ENCODE measurements at regions not wholly inside any gene's neighbourhood (a gene's known extent, or its start where the extent isn't known, plus 50 kb on each side); places are given as distances from the start of the nearest gene placed in this dataset.

- Histone ChIP-seq H3K9me2 (ENCODE audit: insufficient read depth) (no peaks in the 10 kb centered on the region), H3K4me1 (replicated peaks; ENCODE audit: insufficient read depth) (no peaks in the 10 kb centered on the region), H2AFZ (no peak overlapping the region), H3K4me2 (no peak overlapping the region), H3F3A (ENCODE audit: insufficient read depth, low read depth) (no peaks in the 10 kb centered on the region), H3K79me2 (ENCODE audit: low read depth) (no peaks in the 10 kb centered on the region), H3K36me3 (ENCODE audit: low read depth) (no peaks in the 10 kb centered on the region), H4K20me1 (ENCODE audit: insufficient read depth) (no peaks in the 10 kb centered on the region), H3K9me3 (ENCODE audit: insufficient read depth, low read depth) (no peaks in the 10 kb centered on the region), H3K27ac (no peak overlapping the region), H3K4me3 (no peak overlapping the region), H3K27me3 (ENCODE audit: insufficient read depth, low read depth) (no peaks in the 10 kb centered on the region)
- DNase-seq = no peak
- ChIA-PET CTCF (no interaction called here), POLR2A (ENCODE audit: unreplicated experiment) (no interaction called here)
- TF ChIP-seq EZH2 (IDR thresholded peaks at IDR 0.05; ENCODE audit: low read depth) (no peak), CTCF (conservative IDR thresholded peaks at IDR 0.05) (no peak)
- BruUV-seq (replicated peaks) = no TSS peak
- intact Hi-C loops (cut with micrococcal nuclease; ENCODE audit: unreplicated experiment) = no loop called here
Measured at GRCh38 chr4:117156806-117157205, 71.4 kb upstream of the TRAM1L1 start.

- no peaks in the 10 kb centered on the region for H3K27me3 ChIP-seq (ENCODE audit: insufficient read depth, low read depth)
- no peak for TF ChIP-seq CTCF (conservative IDR thresholded peaks at IDR 0.05)
- no peak for TF ChIP-seq EZH2 (IDR thresholded peaks at IDR 0.05; ENCODE audit: low read depth)
- no peaks in the 10 kb centered on the region for H3K9me2 ChIP-seq (ENCODE audit: insufficient read depth)
- H3K36me3 ChIP-seq (ENCODE audit: low read depth) = no peaks in the 10 kb centered on the region
- H3K4me3 ChIP-seq = no peak overlapping the region
- H3K4me1 ChIP-seq (replicated peaks; ENCODE audit: insufficient read depth) = no peaks in the 10 kb centered on the region
- no peaks in the 10 kb centered on the region for H3K9me3 ChIP-seq (ENCODE audit: insufficient read depth, low read depth)
- no peak for DNase-seq
- ChIA-PET POLR2A (ENCODE audit: unreplicated experiment) (no interaction called here), CTCF (no interaction called here)
- intact Hi-C loops (cut with micrococcal nuclease; ENCODE audit: unreplicated experiment) = no loop called here
- H3K27ac ChIP-seq = no peak overlapping the region
- BruUV-seq (replicated peaks) = no TSS peak
- H2AFZ ChIP-seq = no peak overlapping the region
- H3F3A ChIP-seq (ENCODE audit: insufficient read depth, low read depth) = no peaks in the 10 kb centered on the region
- H3K79me2 ChIP-seq (ENCODE audit: low read depth) = no peaks in the 10 kb centered on the region
- no peaks in the 10 kb centered on the region for H4K20me1 ChIP-seq (ENCODE audit: insufficient read depth)
- no peak overlapping the region for H3K4me2 ChIP-seq
Measured at GRCh38 chr4:117157360-117157759, 72.0 kb upstream of the TRAM1L1 start.

- Histone ChIP-seq H3K27ac (no peak overlapping the region), H3K4me3 (no peak overlapping the region), H4K20me1 (ENCODE audit: insufficient read depth) (no peaks in the 10 kb centered on the region), H3K4me1 (replicated peaks; ENCODE audit: insufficient read depth) (no peaks in the 10 kb centered on the region), H2AFZ (no peak overlapping the region), H3K9me2 (ENCODE audit: insufficient read depth) (no peaks in the 10 kb centered on the region), H3K36me3 (ENCODE audit: low read depth) (no peaks in the 10 kb centered on the region), H3F3A (ENCODE audit: insufficient read depth, low read depth) (no peaks in the 10 kb centered on the region), H3K27me3 (ENCODE audit: insufficient read depth, low read depth) (no peaks in the 10 kb centered on the region), H3K79me2 (ENCODE audit: low read depth) (no peaks in the 10 kb centered on the region), H3K9me3 (ENCODE audit: insufficient read depth, low read depth) (no peaks in the 10 kb centered on the region), H3K4me2 (no peak overlapping the region)
- POLR2A ChIA-PET (ENCODE audit: unreplicated experiment) = no interaction called here
- no TSS peak for BruUV-seq (replicated peaks)
- TF ChIP-seq CTCF (conservative IDR thresholded peaks at IDR 0.05) (no peak), EZH2 (IDR thresholded peaks at IDR 0.05; ENCODE audit: low read depth) (no peak)
- intact Hi-C loops (cut with micrococcal nuclease; ENCODE audit: unreplicated experiment) = no loop called here
- CTCF ChIA-PET = no interaction called here
- DNase-seq = no peak
Measured at GRCh38 chr4:117162976-117163375, 77.6 kb upstream of the TRAM1L1 start.

Measured in PC-9 (cell line).